Smooth muscle cell (in vitro differentiated cells): ENCODE measurements at regions not wholly inside any gene's neighbourhood (a gene's known extent, or its start where the extent isn't known, plus 50 kb on each side); places are given as distances from the start of the nearest gene placed in this dataset.

Experiments used
- DNase-seq: peaks from one replicate; lab custom pipeline; 2025; ENCODE audit not compliant: unreplicated experiment; lab: John Stamatoyannopoulos, UW
- H2AFZ ChIP-seq: fragments of 200-600 bp; sonication (generic); 2 replicates; pipeline ENCODE4 v1.6.0; 2016; ENCODE audit warnings: antibody characterized with exemption, low read depth, mild to moderate bottlenecking
- H3F3A ChIP-seq: fragments of 200-600 bp; sonication (generic); 2 replicates; pipeline ENCODE4 v1.6.0; 2017; ENCODE audit warnings: antibody characterized with exemption, low read depth
- H3K27ac ChIP-seq: fragments of 200-600 bp; sonication (generic); 2 replicates; pipeline ENCODE4 v1.5.1; 2016; ENCODE audit warnings: low read depth, mild to moderate bottlenecking
- H3K27me3 ChIP-seq: fragments of 200-600 bp; sonication (generic); 2 replicates; pipeline ENCODE4 v1.6.1; 2016; ENCODE audit warnings: low read depth, mild to moderate bottlenecking
- H3K36me3 ChIP-seq: fragments of 200-600 bp; sonication (generic); 2 replicates; pipeline ENCODE4 v1.5.1; 2016; ENCODE audit warnings: low read depth
- H3K4me1 ChIP-seq: fragments of 200-600 bp; sonication (generic); 2 replicates; pipeline ENCODE4 v1.5.1; 2016; ENCODE audit warnings: low read depth
- H3K4me2 ChIP-seq: fragments of 200-600 bp; sonication (generic); 2 replicates; pipeline ENCODE4 v1.6.0; 2016; ENCODE audit warnings: mild to moderate bottlenecking
- H3K4me3 ChIP-seq: fragments of 200-600 bp; sonication (generic); 2 replicates; pipeline ENCODE4 v1.5.1; 2016; ENCODE audit warnings: mild to moderate bottlenecking
- H3K79me2 ChIP-seq: fragments of 200-600 bp; sonication (generic); 2 replicates; pipeline ENCODE4 v1.6.0; 2016; ENCODE audit warnings: low read depth, mild to moderate bottlenecking
- H3K9ac ChIP-seq: fragments of 200-600 bp; sonication (generic); 2 replicates; pipeline ENCODE4 v1.6.0; 2016; ENCODE audit warnings: low read depth
- H3K9me3 ChIP-seq: fragments of 200-600 bp; sonication (generic); replicated peaks from 2 replicates; pipeline ENCODE4 v1.5.1; 2016; ENCODE audit warnings: low read depth
- H4K20me1 ChIP-seq: fragments of 200-600 bp; sonication (generic); 2 replicates; pipeline ENCODE4 v1.6.0; 2016; ENCODE audit warnings: low read depth
- WGBS: methylation state at CpG from one replicate; pipeline ENCODE4 v1.1.7; 2016; ENCODE audit warnings: low lambda C conversion rate; 5-methylcytosine and 5-hydroxymethylcytosine counted together
- TF ChIP-seq, protein P1 (sequence below): fragments of 200-600 bp; sonication (generic); IDR thresholded peaks from 2 replicates; pipeline ENCODE4 v1.5.1; 2017; ENCODE audit warnings: borderline replicate concordance, mild to moderate bottlenecking, antibody characterized with exemption; ENCODE audit not compliant: insufficient read depth, poor library complexity, severe bottlenecking

DNA sequence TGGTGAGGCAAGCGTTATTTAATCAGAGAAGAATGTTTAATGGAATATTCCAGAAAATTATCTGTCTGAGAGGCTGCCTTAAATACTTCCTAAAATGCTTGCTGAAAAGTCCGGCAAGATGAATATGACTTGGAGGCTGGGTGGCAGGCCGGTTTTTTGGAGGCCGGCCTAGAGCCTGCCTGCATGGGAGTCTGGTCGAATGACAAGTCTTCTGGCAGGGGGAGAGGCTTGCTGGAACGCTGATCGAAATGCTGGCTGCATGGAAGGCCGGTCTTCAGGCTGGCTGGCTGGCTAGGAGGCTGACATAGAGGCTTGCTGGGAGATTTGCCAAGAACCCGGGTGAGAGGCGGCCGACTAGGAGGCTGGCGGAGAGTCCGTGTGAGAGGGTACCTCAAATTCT, 135.7 kb downstream of the OR13A1 start:
- Histone ChIP-seq H3K36me3 (no peaks in the 10 kb centered on the region), H3K4me2 (no peak overlapping the region), H2AFZ (no peak overlapping the region), H3K9ac (no peak overlapping the region), H3K79me2 (no peaks in the 10 kb centered on the region), H3K9me3 (no peaks in the 10 kb centered on the region), H3K27ac (no peak overlapping the region), H3K27me3 (no peaks in the 10 kb centered on the region), H3K4me3 (no peak overlapping the region), H4K20me1 (no peaks in the 10 kb centered on the region), H3F3A (no peaks in the 10 kb centered on the region), H3K4me1 (no peaks in the 10 kb centered on the region)
- 96% methylated on average over 13 of the region's 13 CpGs for WGBS
- no peak for DNase-seq
- TF ChIP-seq, protein P1, sequence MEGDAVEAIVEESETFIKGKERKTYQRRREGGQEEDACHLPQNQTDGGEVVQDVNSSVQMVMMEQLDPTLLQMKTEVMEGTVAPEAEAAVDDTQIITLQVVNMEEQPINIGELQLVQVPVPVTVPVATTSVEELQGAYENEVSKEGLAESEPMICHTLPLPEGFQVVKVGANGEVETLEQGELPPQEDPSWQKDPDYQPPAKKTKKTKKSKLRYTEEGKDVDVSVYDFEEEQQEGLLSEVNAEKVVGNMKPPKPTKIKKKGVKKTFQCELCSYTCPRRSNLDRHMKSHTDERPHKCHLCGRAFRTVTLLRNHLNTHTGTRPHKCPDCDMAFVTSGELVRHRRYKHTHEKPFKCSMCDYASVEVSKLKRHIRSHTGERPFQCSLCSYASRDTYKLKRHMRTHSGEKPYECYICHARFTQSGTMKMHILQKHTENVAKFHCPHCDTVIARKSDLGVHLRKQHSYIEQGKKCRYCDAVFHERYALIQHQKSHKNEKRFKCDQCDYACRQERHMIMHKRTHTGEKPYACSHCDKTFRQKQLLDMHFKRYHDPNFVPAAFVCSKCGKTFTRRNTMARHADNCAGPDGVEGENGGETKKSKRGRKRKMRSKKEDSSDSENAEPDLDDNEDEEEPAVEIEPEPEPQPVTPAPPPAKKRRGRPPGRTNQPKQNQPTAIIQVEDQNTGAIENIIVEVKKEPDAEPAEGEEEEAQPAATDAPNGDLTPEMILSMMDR: no peak

DNA sequence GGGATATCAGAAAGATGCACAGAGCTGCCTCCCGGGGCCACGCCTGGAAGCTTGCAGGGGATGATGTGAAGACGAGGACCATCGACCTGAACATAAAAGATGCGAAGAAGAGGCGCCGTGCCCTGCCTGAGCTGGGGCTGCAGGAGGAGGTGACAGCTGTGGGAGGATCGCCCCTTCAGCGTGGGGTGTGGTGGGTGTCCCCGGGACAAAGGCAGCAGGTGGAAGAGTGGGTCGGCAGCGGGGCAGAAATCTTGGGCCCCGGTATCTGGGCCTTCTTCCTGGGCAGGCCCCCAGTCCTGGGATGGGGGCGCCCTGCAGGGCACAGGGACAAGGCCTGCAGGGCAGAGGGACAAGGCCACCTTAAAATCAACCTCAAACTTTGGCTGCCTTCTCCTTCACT, 134.9 kb downstream of the OR13A1 start:
- no peaks in the 10 kb centered on the region for H3K4me1 ChIP-seq
- H3F3A ChIP-seq: no peaks in the 10 kb centered on the region
- H3K9ac ChIP-seq: no peak overlapping the region
- H3K36me3 ChIP-seq: no peaks in the 10 kb centered on the region
- H2AFZ ChIP-seq: no peak overlapping the region
- DNase-seq: no peak
- no peaks in the 10 kb centered on the region for H4K20me1 ChIP-seq
- 96% methylated on average over 14 of the region's 14 CpGs for WGBS
- no peak overlapping the region for H3K4me3 ChIP-seq
- H3K9me3 ChIP-seq: no peaks in the 10 kb centered on the region
- TF ChIP-seq, protein P1: no peak
- no peaks in the 10 kb centered on the region for H3K79me2 ChIP-seq
- no peak overlapping the region for H3K4me2 ChIP-seq
- H3K27me3 ChIP-seq: no peaks in the 10 kb centered on the region
- H3K27ac ChIP-seq: no peak overlapping the region

DNA sequence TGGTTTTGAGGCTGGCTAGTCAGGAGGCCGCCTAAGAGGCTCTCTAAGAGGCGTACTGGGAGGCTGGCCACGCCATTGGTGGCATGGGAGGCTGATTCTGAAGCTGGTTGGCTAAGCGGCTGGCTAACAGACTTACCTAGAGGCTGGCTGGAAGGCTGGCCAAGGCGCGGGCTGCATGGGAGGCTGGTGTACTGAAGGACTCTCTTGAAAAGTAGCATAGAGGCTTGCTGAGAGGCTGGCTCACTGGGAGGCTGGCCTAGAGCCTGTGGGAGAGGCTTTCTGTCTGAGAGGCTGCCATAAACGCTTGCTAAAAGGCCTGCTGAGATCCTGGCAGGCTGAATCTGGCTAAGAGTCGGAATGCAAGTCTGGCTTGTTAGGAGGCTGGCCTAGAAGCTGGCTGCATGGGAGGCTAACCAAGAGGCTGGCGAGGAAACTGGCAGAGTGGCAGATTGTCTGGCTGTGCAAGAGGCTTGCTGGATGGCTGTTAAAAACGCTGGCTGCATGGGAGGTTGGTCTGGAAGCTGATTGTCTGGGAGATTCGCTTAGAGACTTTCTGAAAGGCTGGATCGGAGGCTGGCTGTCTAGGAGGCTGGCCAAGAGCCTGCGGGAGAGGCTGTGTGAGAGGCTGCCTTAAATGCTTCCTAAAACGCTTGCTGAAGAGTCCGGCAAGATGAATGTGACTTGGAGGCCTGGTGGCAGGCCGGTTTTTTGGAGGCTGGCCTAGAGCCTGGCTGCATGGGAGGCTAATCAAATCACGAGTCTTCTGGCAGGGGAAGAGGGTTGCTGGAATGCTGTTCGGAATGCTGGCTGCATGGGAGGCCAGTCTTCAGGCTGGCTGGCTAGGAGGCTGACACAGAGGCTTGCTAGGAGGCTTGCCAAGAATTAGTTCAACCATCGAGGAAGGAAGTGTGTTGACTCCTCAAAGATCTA, 134.2 kb downstream of the OR13A1 start:
- Histone ChIP-seq H3K36me3 (no peaks in the 10 kb centered on the region), H3K4me3 (no peak overlapping the region), H3K4me2 (no peak overlapping the region), H3K4me1 (no peaks in the 10 kb centered on the region), H2AFZ (no peak overlapping the region), H3K27me3 (no peaks in the 10 kb centered on the region), H4K20me1 (no peaks in the 10 kb centered on the region), H3K9me3 (no peaks in the 10 kb centered on the region), H3K79me2 (no peaks in the 10 kb centered on the region), H3K9ac (no peak overlapping the region), H3K27ac (no peak overlapping the region), H3F3A (no peaks in the 10 kb centered on the region)
- DNase-seq: no peak
- 85% methylated on average over 19 of the region's 19 CpGs for WGBS
- TF ChIP-seq, protein P1: no peak

DNA sequence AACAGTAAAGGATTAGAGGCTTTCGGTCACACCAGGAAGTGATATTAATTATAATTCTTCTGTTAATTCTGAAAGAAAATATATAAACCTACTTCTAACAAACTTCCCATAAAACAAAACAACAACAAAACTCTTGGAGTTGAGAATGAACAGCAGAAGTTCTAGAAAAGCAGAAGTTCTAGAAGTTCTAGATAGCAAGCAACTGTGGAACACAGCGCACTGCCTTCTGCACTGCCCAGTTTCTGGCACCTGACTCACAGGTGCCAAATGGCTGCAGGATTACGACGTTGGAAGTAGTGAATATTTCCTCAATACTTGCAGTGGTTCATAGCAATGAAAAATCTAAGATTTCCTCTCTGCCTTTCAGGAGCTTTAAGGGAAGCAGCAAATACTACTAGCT, 132.2 kb downstream of the OR13A1 start:
- no peaks in the 10 kb centered on the region for H3F3A ChIP-seq
- H3K27ac ChIP-seq: no peak overlapping the region
- WGBS: 96% methylated on average over 4 of the region's 4 CpGs
- H3K4me3 ChIP-seq: no peak overlapping the region
- H3K27me3 ChIP-seq: no peaks in the 10 kb centered on the region
- no peak overlapping the region for H2AFZ ChIP-seq
- H3K36me3 ChIP-seq: no peaks in the 10 kb centered on the region
- no peak overlapping the region for H3K4me2 ChIP-seq
- H3K9ac ChIP-seq: no peak overlapping the region
- H3K79me2 ChIP-seq: no peaks in the 10 kb centered on the region
- no peak for DNase-seq
- H4K20me1 ChIP-seq: no peaks in the 10 kb centered on the region
- H3K4me1 ChIP-seq: no peaks in the 10 kb centered on the region
- no peaks in the 10 kb centered on the region for H3K9me3 ChIP-seq
- TF ChIP-seq, protein P1: no peak
